WTC11 (cell line): ENCODE measurements at regions not wholly inside any gene's neighbourhood (a gene's known extent, or its start where the extent isn't known, plus 50 kb on each side); places are given as distances from the start of the nearest gene placed in this dataset.

Experiments used
- ATAC-seq: fragments of 200-7000 bp; cut with Tn5 transposase; 2 replicates; pipeline ENCODE4 v1.10.0; 2021; ENCODE audit warnings: mild to moderate bottlenecking, moderate library complexity
- CTCF ChIA-PET: fragments of 300-600 bp; sonication (Branson Sonifier 250); formaldehyde crosslinking; loops from one replicate; lab custom pipeline; 2021; ENCODE audit warnings: antibody characterized with exemption; lab: Charles Lee
- POLR2A ChIA-PET: fragments of 350-600 bp; sonication (Branson Sonifier 250); formaldehyde crosslinking; loops from one replicate; lab custom pipeline; 2021; ENCODE audit warnings: antibody characterized with exemption; lab: Charles Lee
- DNase-seq: peaks from one replicate; pipeline ENCODE4 v3.0.0; 2021; ENCODE audit warnings: low spot score
- H3K27ac Mint-ChIP-seq: 2 replicates; pipeline ENCODE4 v1.8.0; 2021; ENCODE audit warnings: mixed read lengths
- H3K27me3 Mint-ChIP-seq: 2 replicates; pipeline ENCODE4 v1.8.0; 2021; ENCODE audit warnings: low read depth, mild to moderate bottlenecking, moderate library complexity, mixed read lengths
- H3K36me3 Mint-ChIP-seq: 2 replicates; pipeline ENCODE4 v1.8.0; 2021; ENCODE audit warnings: mixed read lengths
- H3K4me1 Mint-ChIP-seq: 2 replicates; pipeline ENCODE4 v1.8.0; 2022; ENCODE audit warnings: mixed read lengths
- H3K4me3 Mint-ChIP-seq: 2 replicates; pipeline ENCODE4 v1.8.0; 2021; ENCODE audit warnings: mild to moderate bottlenecking, moderate library complexity, mixed read lengths
- H3K9me3 Mint-ChIP-seq: 2 replicates; pipeline ENCODE4 v1.8.0; 2021; ENCODE audit warnings: mixed read lengths
- ATF2 ChIP-seq: sonication (generic); formaldehyde crosslinking; IDR thresholded peaks from 2 replicates; pipeline ENCODE4 v1.8.1; 2022; ENCODE audit warnings: low read depth, missing genetic modification reagents, borderline replicate concordance
- CBFB ChIP-seq: sonication (generic); formaldehyde crosslinking; IDR thresholded peaks from 2 replicates; pipeline ENCODE4 v1.8.1; 2022; ENCODE audit warnings: mild to moderate bottlenecking, low read depth, missing genetic modification reagents
- CDX4 ChIP-seq: fragments of 250-450 bp; sonication (Bioruptor Pico); IDR thresholded peaks from 2 replicates; pipeline ENCODE4 v1.9.0; 2021; ENCODE audit warnings: moderate library complexity, mild to moderate bottlenecking, inconsistent platforms, borderline replicate concordance
- CREB1 ChIP-seq: sonication (generic); formaldehyde crosslinking; IDR thresholded peaks from 2 replicates; pipeline ENCODE4 v1.8.0; 2023; ENCODE audit warnings: mild to moderate bottlenecking, missing genetic modification reagents
- E2F1 ChIP-seq: sonication (generic); formaldehyde crosslinking; IDR thresholded peaks from 2 replicates; pipeline ENCODE4 v1.8.0; 2022; ENCODE audit warnings: mild to moderate bottlenecking, missing genetic modification reagents
- GABPB1 ChIP-seq: sonication (generic); formaldehyde crosslinking; IDR thresholded peaks from 2 replicates; pipeline ENCODE4 v1.8.1; 2023; ENCODE audit warnings: mild to moderate bottlenecking, missing genetic modification reagents
- GRHL2 ChIP-seq: fragments of 250-450 bp; sonication (Bioruptor Pico); IDR thresholded peaks from 2 replicates; pipeline ENCODE4 v1.8.0; 2022; ENCODE audit warnings: mild to moderate bottlenecking, moderate library complexity; ENCODE audit not compliant: insufficient replicate concordance, severe bottlenecking
- HMGXB4 ChIP-seq: sonication (generic); formaldehyde crosslinking; IDR thresholded peaks from 2 replicates; pipeline ENCODE4 v1.8.1; 2023; ENCODE audit warnings: mild to moderate bottlenecking, moderate library complexity, missing genetic modification reagents
- IRF2 ChIP-seq: sonication (generic); formaldehyde crosslinking; IDR thresholded peaks from 2 replicates; pipeline ENCODE4 v1.8.0; 2022; ENCODE audit warnings: low read depth, missing genetic modification reagents, borderline replicate concordance
- MYBL2 ChIP-seq: sonication (generic); formaldehyde crosslinking; IDR thresholded peaks from 2 replicates; pipeline ENCODE4 v1.8.1; 2023; ENCODE audit warnings: mild to moderate bottlenecking, moderate library complexity, missing genetic modification reagents
- NR3C1 ChIP-seq: sonication (generic); formaldehyde crosslinking; conservative IDR thresholded peaks from 2 replicates; pipeline ENCODE4 v1.8.1; 2023; ENCODE audit warnings: low read depth, mild to moderate bottlenecking, missing genetic modification reagents
- PRDM15 ChIP-seq: sonication (generic); formaldehyde crosslinking; IDR thresholded peaks from 2 replicates; pipeline ENCODE4 v1.8.0; 2022; ENCODE audit warnings: missing genetic modification reagents
- ZBTB43 ChIP-seq: sonication (generic); formaldehyde crosslinking; IDR thresholded peaks from 2 replicates; pipeline ENCODE4 v1.8.1; 2023; ENCODE audit warnings: mild to moderate bottlenecking, missing genetic modification reagents
- ZNF232 ChIP-seq: sonication (generic); formaldehyde crosslinking; IDR thresholded peaks from 2 replicates; pipeline ENCODE4 v1.8.0; 2022; ENCODE audit warnings: mild to moderate bottlenecking, missing genetic modification reagents
- ZNF396 ChIP-seq: fragments of 250-450 bp; sonication (Bioruptor Pico); IDR thresholded peaks from 2 replicates; pipeline ENCODE4 v1.8.0; 2021; ENCODE audit warnings: mild to moderate bottlenecking, moderate library complexity, borderline replicate concordance
- ZNF512 ChIP-seq: sonication (generic); formaldehyde crosslinking; IDR thresholded peaks from 2 replicates; pipeline ENCODE4 v1.8.1; 2022; ENCODE audit warnings: missing genetic modification reagents, borderline replicate concordance

- H3K4me3 Mint-ChIP-seq = no peak overlapping the region
These were observed 99.2 kb downstream of the PSMG1 start for GRCh38 chr21:39084073-39084472.

More at GRCh38 chr21:39084073-39084472, 99.2 kb downstream of the PSMG1 start:
- ChIA-PET CTCF (interaction anchor here (1.5 to 1.6 kb wide), 2 partner anchors 12 to 42 kb away, joined by 3 to 5 read pairs; no protein-coding TSS in a partner anchor), POLR2A (no interaction called here)
- Mint-ChIP-seq H3K9me3 (peaks cover 6% of the 10 kb centered on the region), H3K27ac (no peak overlapping the region), H3K4me1 (peaks cover 16% of the 10 kb centered on the region), H3K27me3 (no peaks in the 10 kb centered on the region; the same call in 1 of the 2 replicates), H3K36me3 (peaks cover 3% of the 10 kb centered on the region)
- DNase-seq = no peak
- no peak for ATAC-seq
- TF ChIP-seq NR3C1 (CRISPR knock-in tag) (no peak), GRHL2 (CRISPR knock-in tag) (no peak), CREB1 (CRISPR knock-in tag) (no peak), ATF2 (CRISPR knock-in tag) (no peak), PRDM15 (CRISPR knock-in tag) (no peak), ZNF232 (no peak), CBFB (CRISPR knock-in tag) (no peak), ZNF396 (no peak), ZBTB43 (CRISPR knock-in tag) (no peak), GABPB1 (CRISPR knock-in tag) (no peak), CDX4 (CRISPR knock-in tag) (no peak), MYBL2 (no peak), HMGXB4 (CRISPR knock-in tag) (no peak), ZNF512 (no peak), E2F1 (CRISPR knock-in tag) (no peak), IRF2 (no peak)
- TF ChIP-seq, all 79 proteins: peak for 0
